DOHH2 (cell line): ENCODE measurements at regions not wholly inside any gene's neighbourhood (a gene's known extent, or its start where the extent isn't known, plus 50 kb on each side); places are given as distances from the start of the nearest gene placed in this dataset.

Source experiments
- EZH2phosphoT487 ChIP-seq: fragments of 200-600 bp; sonication (generic); IDR thresholded peaks from 2 replicates; pipeline ENCODE4 v1.6.1; 2017; ENCODE audit warnings: borderline replicate concordance, mild to moderate bottlenecking, antibody characterized with exemption, low read length, moderate library complexity, mixed read lengths
- TF ChIP-seq, protein P1 (sequence below): fragments of 200-600 bp; sonication (generic); IDR thresholded peaks from one replicate; pipeline ENCODE4 v1.5.1; 2014; ENCODE audit warnings: antibody characterized with exemption, mild to moderate bottlenecking, low read depth, low read length; ENCODE audit not compliant: poor library complexity, severe bottlenecking

DNA sequence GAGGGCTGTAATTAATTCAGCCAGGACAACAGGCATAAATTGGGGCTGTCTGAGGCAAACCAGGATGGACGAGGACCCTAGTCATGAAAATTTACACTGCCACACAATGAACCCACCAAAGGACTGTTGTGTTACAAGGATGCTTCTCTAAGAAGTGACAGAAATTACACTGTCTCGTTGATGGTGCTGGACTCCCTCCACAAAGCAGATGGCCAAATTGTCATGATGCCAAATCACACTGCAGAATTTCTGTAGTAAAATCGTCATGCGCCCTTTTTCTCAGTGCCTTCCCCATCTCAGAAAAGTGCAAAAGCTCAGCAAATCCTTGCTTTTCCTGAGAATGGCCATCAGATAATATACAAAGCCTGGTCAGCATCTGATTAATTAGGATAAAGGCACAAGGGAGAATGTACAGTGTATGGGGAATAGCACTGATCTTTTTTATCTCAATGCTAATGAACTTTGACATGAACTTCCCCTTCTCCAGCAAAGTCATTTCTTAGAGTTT, 545.8 kb downstream of the CSNK1G3 start:
- TF ChIP-seq, protein P1, sequence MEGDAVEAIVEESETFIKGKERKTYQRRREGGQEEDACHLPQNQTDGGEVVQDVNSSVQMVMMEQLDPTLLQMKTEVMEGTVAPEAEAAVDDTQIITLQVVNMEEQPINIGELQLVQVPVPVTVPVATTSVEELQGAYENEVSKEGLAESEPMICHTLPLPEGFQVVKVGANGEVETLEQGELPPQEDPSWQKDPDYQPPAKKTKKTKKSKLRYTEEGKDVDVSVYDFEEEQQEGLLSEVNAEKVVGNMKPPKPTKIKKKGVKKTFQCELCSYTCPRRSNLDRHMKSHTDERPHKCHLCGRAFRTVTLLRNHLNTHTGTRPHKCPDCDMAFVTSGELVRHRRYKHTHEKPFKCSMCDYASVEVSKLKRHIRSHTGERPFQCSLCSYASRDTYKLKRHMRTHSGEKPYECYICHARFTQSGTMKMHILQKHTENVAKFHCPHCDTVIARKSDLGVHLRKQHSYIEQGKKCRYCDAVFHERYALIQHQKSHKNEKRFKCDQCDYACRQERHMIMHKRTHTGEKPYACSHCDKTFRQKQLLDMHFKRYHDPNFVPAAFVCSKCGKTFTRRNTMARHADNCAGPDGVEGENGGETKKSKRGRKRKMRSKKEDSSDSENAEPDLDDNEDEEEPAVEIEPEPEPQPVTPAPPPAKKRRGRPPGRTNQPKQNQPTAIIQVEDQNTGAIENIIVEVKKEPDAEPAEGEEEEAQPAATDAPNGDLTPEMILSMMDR, result no peak
- TF ChIP-seq EZH2phosphoT487, result no peak
